ENCODE measurements at regions not wholly inside any gene's neighbourhood (a gene's known extent, or its start where the extent isn't known, plus 50 kb on each side); places are given as distances from the start of the nearest gene placed in this dataset.

DNA sequence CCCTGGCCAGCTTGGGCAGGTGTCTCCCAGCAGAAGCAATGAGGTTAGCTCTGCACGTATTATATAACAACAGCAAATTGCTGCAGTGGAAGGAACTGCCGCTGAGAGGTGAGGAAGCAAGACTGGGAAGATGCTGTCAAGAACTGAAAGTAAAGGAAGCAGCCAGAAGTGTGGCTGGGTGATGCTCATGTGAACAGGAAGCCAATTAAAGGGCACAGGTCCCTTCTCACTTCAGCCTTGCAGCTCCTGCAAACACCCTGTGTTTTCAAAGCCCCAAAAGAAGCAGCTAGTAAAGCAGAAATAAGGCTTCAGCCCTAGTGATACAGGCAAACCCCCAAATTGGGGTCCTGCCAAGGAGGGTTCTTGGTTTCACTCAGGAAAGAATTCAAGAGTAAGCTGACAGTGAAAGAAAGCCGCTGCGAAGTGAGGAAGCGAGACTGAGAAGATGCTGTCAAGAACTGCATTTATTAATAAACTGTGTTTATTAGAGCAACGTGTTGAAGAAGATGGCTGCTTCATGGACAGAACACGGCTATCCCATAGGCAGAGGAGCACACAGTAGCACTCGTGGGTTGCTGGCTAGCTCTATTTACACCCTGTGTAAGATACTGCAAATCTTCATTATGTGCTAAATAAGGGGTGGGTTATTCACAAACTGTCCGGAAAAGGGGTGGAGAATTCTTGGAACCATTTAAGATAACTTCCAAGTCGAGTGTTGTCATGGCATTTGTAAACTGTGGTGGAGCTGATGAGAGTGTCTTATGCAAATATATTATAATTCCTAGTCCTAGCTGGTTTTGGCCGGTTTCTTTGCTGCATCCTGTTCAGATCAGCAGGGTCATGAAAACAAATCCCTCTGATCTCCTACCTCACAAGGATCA lies 152.2 kb downstream of the LINC00237 start:
- no peak for DNase-seq
- Histone ChIP-seq H3K4me3 (no peak overlapping the region), H3K9me3 (replicated peaks in 1 of 3) (no peaks in the 10 kb centered on the region), H3K36me3 (replicated peaks in 1 of 2) (no peaks in the 10 kb centered on the region), H3K27ac (no peak overlapping the region), H3K27me3 (no peaks in the 10 kb centered on the region), H3K4me1 (replicated peaks in 1 of 2) (no peaks in the 10 kb centered on the region)
- WGBS, 4 donors = 64 to 72% (median 67%) methylated on average over 11 of the region's 11 CpGs
- intact Hi-C loops (cut with DNase I) = no loop called here
- TF ChIP-seq, protein P1, sequence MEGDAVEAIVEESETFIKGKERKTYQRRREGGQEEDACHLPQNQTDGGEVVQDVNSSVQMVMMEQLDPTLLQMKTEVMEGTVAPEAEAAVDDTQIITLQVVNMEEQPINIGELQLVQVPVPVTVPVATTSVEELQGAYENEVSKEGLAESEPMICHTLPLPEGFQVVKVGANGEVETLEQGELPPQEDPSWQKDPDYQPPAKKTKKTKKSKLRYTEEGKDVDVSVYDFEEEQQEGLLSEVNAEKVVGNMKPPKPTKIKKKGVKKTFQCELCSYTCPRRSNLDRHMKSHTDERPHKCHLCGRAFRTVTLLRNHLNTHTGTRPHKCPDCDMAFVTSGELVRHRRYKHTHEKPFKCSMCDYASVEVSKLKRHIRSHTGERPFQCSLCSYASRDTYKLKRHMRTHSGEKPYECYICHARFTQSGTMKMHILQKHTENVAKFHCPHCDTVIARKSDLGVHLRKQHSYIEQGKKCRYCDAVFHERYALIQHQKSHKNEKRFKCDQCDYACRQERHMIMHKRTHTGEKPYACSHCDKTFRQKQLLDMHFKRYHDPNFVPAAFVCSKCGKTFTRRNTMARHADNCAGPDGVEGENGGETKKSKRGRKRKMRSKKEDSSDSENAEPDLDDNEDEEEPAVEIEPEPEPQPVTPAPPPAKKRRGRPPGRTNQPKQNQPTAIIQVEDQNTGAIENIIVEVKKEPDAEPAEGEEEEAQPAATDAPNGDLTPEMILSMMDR (IDR thresholded peaks at IDR 0.05) = no peak
- TF ChIP-seq POLR2A (IDR thresholded peaks at IDR 0.05) = no peak

- DNase-seq = no peak
- 79 to 91% (median 80%) methylated on average over 2 of the region's 2 CpGs for WGBS, 4 donors
- Histone ChIP-seq H3K36me3 (replicated peaks in 1 of 2) (no peaks in the 10 kb centered on the region), H3K9me3 (replicated peaks in 1 of 3) (no peaks in the 10 kb centered on the region), H3K4me3 (no peak overlapping the region), H3K4me1 (replicated peaks in 1 of 2) (no peaks in the 10 kb centered on the region), H3K27me3 (no peaks in the 10 kb centered on the region), H3K27ac (no peak overlapping the region)
- intact Hi-C loops (cut with DNase I) = no loop called here
- TF ChIP-seq POLR2A (IDR thresholded peaks at IDR 0.05) = no peak
- TF ChIP-seq, protein P1 (IDR thresholded peaks at IDR 0.05) = no peak
Observed at GRCh38 chr20:20950620-20951019, 155.5 kb downstream of the LINC00237 start.

DNA sequence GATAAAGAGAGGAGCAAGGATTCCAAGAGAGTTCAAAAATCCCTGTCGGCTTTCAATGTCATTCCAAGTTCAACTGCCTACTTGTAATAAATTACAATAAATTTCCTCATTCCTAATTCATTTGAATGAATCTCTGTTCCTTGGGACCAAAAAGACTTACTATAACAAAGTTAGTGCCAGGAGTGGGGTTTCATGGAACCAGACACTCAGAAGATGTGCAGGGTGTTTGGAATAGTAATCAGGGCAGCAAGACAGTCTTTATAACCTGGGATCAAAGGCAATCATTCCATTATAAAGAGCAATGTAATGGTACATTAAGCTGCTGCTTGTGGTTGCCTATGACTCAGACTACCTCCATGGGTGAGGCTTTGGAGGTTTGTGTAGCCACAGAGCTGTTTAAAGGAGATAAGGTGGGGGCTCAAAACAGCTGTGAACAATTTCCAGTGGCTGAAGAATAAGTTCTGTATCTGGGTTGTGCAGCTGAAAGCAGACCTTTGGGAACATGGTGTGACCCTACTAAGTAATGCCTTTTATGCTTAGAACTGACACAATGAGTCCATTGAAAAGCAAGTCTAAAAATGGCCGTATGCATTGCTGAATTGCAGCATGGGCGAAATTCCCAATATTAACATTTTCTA lies 159.9 kb downstream of the LINC00237 start:
- DNase-seq = no peak
- no peak overlapping the region for H3K4me3 ChIP-seq
- H3K27ac ChIP-seq = no peak overlapping the region
- no peaks in the 10 kb centered on the region for H3K4me1 ChIP-seq (replicated peaks in 1 of 2)
- TF ChIP-seq POLR2A (IDR thresholded peaks at IDR 0.05) = no peak
- 54 to 72% (median 63%) methylated on average over 3 of the region's 3 CpGs for WGBS, 4 donors
- H3K27me3 ChIP-seq = no peaks in the 10 kb centered on the region
- intact Hi-C loops (cut with DNase I) = no loop called here
- H3K9me3 ChIP-seq (replicated peaks in 1 of 3) = no peaks in the 10 kb centered on the region
- H3K36me3 ChIP-seq (replicated peaks in 1 of 2) = no peaks in the 10 kb centered on the region

DNA sequence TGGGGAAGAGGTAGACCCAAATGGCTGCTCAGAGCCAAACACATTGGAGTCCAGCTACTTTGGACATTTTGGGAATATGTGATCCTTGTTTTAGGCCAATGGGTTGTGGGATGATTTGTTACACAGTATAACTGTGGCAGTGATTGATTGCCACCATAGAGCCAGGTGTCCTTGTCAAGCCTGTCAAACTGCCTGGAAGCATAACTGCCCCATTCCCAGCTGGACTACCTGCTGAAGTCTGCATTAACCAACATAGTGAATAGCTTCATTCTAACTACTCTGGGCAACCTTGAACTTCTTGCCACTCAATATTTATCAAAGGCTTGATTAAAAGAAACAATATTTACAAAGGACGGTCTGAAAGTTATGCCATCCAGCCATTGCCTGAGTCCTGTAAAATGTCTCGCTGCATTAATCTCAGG lies 164.7 kb downstream of the LINC00237 start:
- 54 to 62% (median 58%) methylated on average over 2 of the region's 2 CpGs for WGBS, 4 donors
- no peaks in the 10 kb centered on the region for H3K36me3 ChIP-seq (replicated peaks in 1 of 2)
- no peak overlapping the region for H3K27ac ChIP-seq
- TF ChIP-seq, protein P1 (IDR thresholded peaks at IDR 0.05) = no peak
- no peak for TF ChIP-seq POLR2A (IDR thresholded peaks at IDR 0.05)
- intact Hi-C loops (cut with DNase I) = no loop called here
- no peak overlapping the region for H3K4me3 ChIP-seq
- no peaks in the 10 kb centered on the region for H3K27me3 ChIP-seq
- DNase-seq = no peak
- H3K4me1 ChIP-seq (replicated peaks in 1 of 2) = no peaks in the 10 kb centered on the region
- no peaks in the 10 kb centered on the region for H3K9me3 ChIP-seq (replicated peaks in 1 of 3)

All from adrenal gland (tissue), 9 donors.